ENCODE measurements at regions not wholly inside any gene's neighbourhood (a gene's known extent, or its start where the extent isn't known, plus 50 kb on each side); places are given as distances from the start of the nearest gene placed in this dataset.

DNA sequence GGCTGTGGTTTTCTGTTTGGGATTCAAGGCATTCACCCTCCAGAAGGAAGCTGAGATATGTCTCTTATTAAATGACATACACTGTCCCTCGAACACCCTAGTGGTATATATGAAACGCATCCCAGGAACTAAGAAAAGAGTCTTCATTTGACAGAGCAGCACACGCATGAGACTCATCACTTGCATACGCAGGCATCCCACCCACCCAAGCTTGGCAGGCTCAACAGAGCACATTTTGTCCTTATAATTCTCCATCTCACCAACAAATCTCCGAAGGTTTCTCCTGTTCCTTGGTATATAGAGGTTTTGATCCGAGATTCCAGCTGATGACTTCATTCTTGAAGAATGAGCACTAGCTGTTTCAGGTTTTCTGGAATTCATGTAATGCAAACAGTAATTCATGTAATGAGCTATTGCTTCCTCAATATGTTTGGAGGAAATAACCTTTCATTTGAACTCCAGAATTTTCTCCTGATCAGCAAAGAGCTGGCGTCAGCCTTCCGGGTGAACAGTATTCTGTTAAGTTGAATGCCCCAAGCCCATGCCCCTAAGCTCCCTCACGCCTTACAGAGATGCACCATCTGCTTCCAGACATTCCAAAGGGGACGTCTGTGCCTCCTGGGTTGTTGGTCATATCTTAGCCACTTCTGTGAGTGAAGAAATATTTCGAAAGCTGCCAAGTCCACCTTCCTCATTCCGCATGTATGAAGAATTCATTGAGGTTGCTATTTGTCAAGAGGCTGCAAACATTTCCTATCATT, 66.0 kb upstream of the CDH4 start:
- no peaks in the 10 kb centered on the region for H3K9me3 Mint-ChIP-seq
- no peaks in the 10 kb centered on the region for H3K9me3 ChIP-seq (ENCODE audit: control insufficient read depth, low read length)
- no peak overlapping the region for H3K9ac ChIP-seq (ENCODE audit: extremely low read depth, low read length, poor library complexity, severe bottlenecking)
- WGBS, 2 experiments (ENCODE audit: insufficient coverage in 1 of 2, insufficient read length in 1 of 2) = 87 to 89% methylated on average over 6 to 12 of the region's 12 CpGs
- no peak for DNase-seq
- H3K4me1 Mint-ChIP-seq = no peaks in the 10 kb centered on the region
- H3K4me1 ChIP-seq (ENCODE audit: control insufficient read depth, insufficient read depth, low read length) = no peaks in the 10 kb centered on the region
- peaks cover 55% of the 10 kb centered on the region for H3K27me3 Mint-ChIP-seq (ENCODE audit: insufficient read depth)
- H3K4me3 ChIP-seq (ENCODE audit: low read length) = no peak overlapping the region
- H3K27ac Mint-ChIP-seq = no peak overlapping the region
- no peaks in the 10 kb centered on the region for H3K36me3 ChIP-seq (ENCODE audit: control insufficient read depth, insufficient read depth, low read length)
- TF ChIP-seq, protein P1, sequence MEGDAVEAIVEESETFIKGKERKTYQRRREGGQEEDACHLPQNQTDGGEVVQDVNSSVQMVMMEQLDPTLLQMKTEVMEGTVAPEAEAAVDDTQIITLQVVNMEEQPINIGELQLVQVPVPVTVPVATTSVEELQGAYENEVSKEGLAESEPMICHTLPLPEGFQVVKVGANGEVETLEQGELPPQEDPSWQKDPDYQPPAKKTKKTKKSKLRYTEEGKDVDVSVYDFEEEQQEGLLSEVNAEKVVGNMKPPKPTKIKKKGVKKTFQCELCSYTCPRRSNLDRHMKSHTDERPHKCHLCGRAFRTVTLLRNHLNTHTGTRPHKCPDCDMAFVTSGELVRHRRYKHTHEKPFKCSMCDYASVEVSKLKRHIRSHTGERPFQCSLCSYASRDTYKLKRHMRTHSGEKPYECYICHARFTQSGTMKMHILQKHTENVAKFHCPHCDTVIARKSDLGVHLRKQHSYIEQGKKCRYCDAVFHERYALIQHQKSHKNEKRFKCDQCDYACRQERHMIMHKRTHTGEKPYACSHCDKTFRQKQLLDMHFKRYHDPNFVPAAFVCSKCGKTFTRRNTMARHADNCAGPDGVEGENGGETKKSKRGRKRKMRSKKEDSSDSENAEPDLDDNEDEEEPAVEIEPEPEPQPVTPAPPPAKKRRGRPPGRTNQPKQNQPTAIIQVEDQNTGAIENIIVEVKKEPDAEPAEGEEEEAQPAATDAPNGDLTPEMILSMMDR (conservative IDR thresholded peaks at IDR 0.05) = no peak
- no peak overlapping the region for H3K27ac ChIP-seq (ENCODE audit: low read depth, low read length)
- no peaks in the 10 kb centered on the region for H3K36me3 Mint-ChIP-seq (ENCODE audit: low read depth)
- no peak overlapping the region for H3K4me3 Mint-ChIP-seq
- no peaks in the 10 kb centered on the region for H3K27me3 ChIP-seq (ENCODE audit: control insufficient read depth, insufficient read depth, low read length, poor library complexity, severe bottlenecking)

DNA sequence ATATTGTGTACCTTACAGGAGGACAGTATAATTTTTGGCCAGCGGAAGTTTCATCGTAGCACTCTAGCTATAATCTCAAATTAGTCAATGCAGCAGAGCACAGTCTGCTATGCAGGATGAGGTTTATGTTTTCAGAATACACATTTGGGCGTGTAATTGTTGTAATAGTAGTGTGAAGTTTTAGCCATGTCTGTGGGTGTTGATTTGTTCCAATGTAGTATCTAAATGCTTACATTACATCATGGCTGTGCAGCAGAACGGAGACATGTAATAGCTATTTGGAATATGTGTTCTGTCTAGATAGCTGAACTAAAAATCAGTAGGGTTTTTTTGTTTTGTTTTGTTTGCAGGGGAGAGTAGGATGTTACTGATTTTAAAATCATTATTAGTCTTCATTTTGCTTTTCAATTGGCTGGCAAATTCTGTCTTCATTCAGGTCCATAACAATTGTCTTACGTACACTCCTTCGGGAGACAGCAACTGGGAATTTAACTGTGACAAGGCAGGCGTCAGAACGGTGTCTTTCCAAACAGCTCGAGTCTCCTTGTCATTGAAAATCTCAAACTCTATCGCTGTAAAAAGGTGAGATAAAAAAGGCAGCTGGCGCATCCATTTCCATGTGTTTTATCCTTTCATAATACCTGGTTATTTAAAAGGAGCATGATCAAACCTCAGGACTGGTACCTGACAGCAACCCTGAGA, 65.1 kb upstream of the CDH4 start:
- Histone ChIP-seq H3K4me3 (ENCODE audit: low read length) (no peak overlapping the region), H3K27me3 (ENCODE audit: control insufficient read depth, insufficient read depth, low read length, poor library complexity, severe bottlenecking) (no peaks in the 10 kb centered on the region), H3K36me3 (ENCODE audit: control insufficient read depth, insufficient read depth, low read length) (no peaks in the 10 kb centered on the region), H3K27ac (ENCODE audit: low read depth, low read length) (no peak overlapping the region), H3K4me1 (ENCODE audit: control insufficient read depth, insufficient read depth, low read length) (no peaks in the 10 kb centered on the region), H3K9me3 (ENCODE audit: control insufficient read depth, low read length) (no peaks in the 10 kb centered on the region), H3K9ac (ENCODE audit: extremely low read depth, low read length, poor library complexity, severe bottlenecking) (no peak overlapping the region)
- DNase-seq = no peak
- 89 to 92% methylated on average over 10 to 11 of the region's 11 CpGs for WGBS, 2 experiments (ENCODE audit: insufficient coverage in 1 of 2, insufficient read length in 1 of 2)
- Mint-ChIP-seq H3K9me3 (no peaks in the 10 kb centered on the region), H3K36me3 (ENCODE audit: low read depth) (no peaks in the 10 kb centered on the region), H3K4me1 (no peaks in the 10 kb centered on the region), H3K4me3 (no peak overlapping the region), H3K27ac (no peak overlapping the region), H3K27me3 (ENCODE audit: insufficient read depth) (peaks cover 49% of the 10 kb centered on the region)
- TF ChIP-seq, protein P1 (conservative IDR thresholded peaks at IDR 0.05) = no peak

DNA sequence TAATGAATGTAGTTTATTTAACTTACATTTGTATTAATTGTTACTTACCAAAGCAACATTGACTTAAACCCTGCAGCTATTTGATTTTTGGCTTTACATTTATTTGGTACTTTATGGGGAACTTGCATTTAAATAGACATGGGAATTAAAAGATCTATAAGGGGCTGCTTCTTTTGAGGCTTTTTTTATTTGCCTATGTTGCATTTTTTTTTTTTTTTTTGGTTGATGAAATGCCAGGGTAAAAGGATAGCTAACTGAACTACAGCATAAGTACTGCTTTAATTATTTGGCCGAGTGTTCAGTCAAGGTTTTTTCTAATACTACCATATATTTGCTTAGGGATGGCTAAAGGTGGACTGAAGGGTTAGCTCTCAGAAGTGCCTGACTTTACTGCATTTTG, 62.5 kb upstream of the CDH4 start:
- no peaks in the 10 kb centered on the region for H3K36me3 Mint-ChIP-seq (ENCODE audit: low read depth)
- Histone ChIP-seq H3K9me3 (ENCODE audit: control insufficient read depth, low read length) (no peaks in the 10 kb centered on the region), H3K9ac (ENCODE audit: extremely low read depth, low read length, poor library complexity, severe bottlenecking) (no peak overlapping the region), H3K4me1 (ENCODE audit: control insufficient read depth, insufficient read depth, low read length) (no peaks in the 10 kb centered on the region), H3K27me3 (ENCODE audit: control insufficient read depth, insufficient read depth, low read length, poor library complexity, severe bottlenecking) (no peaks in the 10 kb centered on the region), H3K4me3 (ENCODE audit: low read length) (no peak overlapping the region), H3K27ac (ENCODE audit: low read depth, low read length) (no peak overlapping the region), H3K36me3 (ENCODE audit: control insufficient read depth, insufficient read depth, low read length) (no peaks in the 10 kb centered on the region)
- H3K27me3 Mint-ChIP-seq (ENCODE audit: insufficient read depth) = peaks cover 38% of the 10 kb centered on the region
- TF ChIP-seq, protein P1 (conservative IDR thresholded peaks at IDR 0.05) = no peak
- no peaks in the 10 kb centered on the region for H3K4me1 Mint-ChIP-seq
- 100% methylated on average over 1 of the region's 1 CpG; no CpG with 5 or more reads in 1 of the 2 experiments for WGBS, 2 experiments (ENCODE audit: insufficient coverage in 1 of 2, insufficient read length in 1 of 2)
- DNase-seq = no peak
- no peak overlapping the region for H3K27ac Mint-ChIP-seq
- no peaks in the 10 kb centered on the region for H3K9me3 Mint-ChIP-seq
- H3K4me3 Mint-ChIP-seq = no peak overlapping the region

Measured in endodermal cell (in vitro differentiated cells).